ENCODE measurements at regions not wholly inside any gene's neighbourhood (a gene's known extent, or its start where the extent isn't known, plus 50 kb on each side); places are given as distances from the start of the nearest gene placed in this dataset.
"Not testable (repeated sequence)": the region's sequence is repeated elsewhere in the genome, so short reads cannot be mapped to it uniquely, and the experiment has no call there.

DNA sequence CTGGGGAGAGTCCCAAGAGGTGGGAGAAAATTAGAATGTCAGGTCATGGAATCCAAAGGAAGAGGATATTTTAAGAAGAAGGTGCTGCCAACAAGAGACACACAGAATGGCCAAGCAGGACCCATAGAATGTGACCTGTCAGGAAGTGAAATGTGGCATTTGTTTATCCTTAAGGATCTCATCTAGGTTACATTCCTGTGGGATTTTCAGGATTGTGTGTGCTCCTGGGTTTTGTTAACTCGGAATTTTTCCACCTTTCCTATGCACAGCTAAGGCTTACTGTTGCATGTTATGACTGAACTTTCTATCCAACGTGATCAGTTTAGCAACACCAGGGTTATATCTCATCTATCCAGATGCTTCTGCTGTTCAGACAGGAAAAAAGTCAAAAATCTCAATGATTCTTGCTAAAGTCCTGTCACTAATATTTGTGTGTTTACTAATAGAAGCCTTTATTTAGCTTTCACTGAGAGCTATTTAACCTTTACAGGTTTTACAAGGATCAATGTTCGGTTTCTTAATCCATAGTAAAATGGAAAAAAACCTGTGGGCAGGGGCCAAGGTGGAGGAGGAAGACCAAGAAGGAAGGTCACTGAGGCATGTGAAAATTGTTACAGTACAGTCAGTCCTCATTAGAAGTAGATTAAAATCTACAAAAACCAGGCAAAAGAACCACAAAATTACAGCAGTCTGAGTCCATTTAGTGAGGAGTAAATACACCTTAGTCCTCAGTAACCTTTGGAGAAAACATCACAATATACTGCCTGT, 437.8 kb upstream of the NPVF start:
- no peak for DNase-seq (ENCODE audit: low spot score)

DNA sequence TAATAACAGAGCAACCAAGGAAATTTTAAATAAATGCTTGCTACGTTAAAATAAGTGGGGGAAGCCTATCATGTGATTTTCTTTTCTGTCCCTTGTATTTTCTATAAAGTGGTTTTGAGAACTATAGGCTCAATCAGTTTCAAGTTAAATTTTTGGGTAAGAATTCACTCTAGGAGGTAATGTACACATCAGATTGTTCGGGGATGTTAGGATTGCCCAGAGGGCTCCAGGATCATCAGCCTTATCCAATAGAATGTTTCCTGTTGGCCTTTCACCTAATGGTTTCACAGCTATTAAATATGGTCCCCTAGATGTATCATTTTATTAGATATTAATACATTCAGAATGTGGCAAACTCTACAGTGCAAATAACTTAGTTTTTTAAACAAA, 438.4 kb upstream of the NPVF start:
- DNase-seq (ENCODE audit: low spot score), result no peak

- no peak for DNase-seq (ENCODE audit: low spot score)
Observed at GRCh38 chr7:25669281-25669781, 441.0 kb upstream of the NPVF start.

GRCh38 chr7:25669961-25670841, 441.9 kb upstream of the NPVF start:
- DNase-seq (ENCODE audit: low spot score), result no peak

DNA sequence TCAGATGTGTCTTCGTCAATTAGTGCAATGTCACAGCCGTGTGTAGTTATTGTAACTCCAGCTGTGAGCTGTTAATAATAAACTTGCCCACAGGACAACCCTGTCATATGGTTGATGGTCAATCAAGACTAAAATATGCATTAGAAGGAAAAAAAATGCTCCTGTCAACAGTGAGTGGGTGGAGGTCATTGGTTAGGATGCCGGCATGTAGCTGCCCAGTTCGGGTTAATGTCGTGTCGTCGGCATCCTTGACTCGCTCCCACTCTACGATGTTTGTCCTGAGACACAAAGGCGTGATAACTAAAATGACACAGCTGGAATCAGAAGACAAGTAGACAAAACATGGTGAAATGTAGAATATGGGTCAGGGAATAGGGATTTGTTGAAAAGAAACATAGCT, 442.8 kb upstream of the NPVF start:
- DNase-seq (ENCODE audit: low spot score), result no peak

DNA sequence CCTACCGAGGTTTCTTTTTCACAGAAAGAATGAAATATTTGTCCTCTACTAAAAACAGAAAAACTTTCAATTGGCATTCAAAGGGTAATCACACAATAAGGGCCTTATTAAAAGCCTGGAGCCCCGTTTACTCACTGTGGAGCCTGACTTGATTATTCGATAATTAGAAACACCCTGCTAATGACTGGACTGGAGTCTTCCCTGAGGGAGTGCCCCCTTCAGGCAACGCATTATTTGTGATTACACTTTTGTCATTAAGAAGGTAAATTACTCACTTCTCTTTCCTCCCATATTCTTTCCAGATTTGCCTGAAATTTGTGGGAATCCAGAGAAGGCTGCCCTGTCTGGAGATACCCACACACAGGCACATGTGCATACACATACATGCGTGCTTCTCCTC, 444.2 kb upstream of the NPVF start:
- DNase-seq (ENCODE audit: low spot score), result no peak

DNA sequence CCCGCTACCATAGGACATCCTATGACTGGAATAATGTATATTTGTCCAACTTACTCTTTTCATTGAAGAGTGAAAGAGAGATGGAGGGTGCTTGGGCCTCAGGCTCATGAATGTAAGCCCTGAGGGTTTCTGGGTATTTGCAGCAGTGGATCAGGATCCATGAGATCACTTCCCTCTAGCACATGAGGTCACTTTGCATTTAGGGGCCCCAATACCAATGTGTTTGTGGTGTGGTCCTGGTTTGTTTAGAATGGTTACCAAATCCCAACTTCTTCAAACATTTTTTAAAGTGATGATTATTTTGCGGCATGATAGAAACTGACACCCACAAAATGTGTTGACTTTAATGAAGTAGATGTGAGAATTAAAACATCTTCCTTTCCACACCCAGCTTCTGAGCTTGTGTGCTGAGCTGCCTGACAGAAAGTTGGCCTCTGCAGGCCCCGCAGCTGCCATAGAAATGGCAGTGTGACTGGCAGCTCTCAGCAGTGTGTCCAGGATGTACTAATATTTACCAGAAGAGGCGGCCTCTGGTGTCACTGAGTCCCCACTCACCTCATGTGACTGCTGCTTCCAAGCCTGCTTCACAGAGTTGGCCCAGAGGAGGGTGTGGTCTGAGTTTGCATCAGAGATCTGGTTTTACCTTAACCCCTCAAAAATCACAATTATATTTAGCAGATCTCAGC, 447.6 kb upstream of the NPVF start:
- DNase-seq (ENCODE audit: low spot score), result no peak

- no peak for DNase-seq (ENCODE audit: low spot score)
Observed at GRCh38 chr7:25677595-25677994, 449.3 kb upstream of the NPVF start.

DNA sequence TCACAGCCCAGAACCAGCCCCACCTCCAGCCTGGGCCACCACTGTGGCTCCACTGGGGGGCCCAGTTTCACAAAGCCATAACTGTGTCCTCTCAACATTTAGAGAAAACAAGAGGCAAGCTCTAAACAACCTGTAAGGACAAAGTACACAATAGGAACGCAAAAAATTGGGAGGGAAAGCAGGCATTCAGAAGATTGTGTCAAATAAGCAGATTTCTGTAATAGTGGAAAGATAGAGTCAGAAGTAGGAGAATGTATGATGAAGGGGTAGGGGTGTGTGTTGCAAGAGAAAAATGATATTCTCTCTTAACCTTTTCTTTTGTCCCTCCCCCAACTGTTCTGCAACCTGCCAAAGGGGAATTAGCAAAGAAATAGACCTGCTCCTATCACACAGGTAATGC, 449.9 kb upstream of the NPVF start:
- no peak for DNase-seq (ENCODE audit: low spot score)

DNA sequence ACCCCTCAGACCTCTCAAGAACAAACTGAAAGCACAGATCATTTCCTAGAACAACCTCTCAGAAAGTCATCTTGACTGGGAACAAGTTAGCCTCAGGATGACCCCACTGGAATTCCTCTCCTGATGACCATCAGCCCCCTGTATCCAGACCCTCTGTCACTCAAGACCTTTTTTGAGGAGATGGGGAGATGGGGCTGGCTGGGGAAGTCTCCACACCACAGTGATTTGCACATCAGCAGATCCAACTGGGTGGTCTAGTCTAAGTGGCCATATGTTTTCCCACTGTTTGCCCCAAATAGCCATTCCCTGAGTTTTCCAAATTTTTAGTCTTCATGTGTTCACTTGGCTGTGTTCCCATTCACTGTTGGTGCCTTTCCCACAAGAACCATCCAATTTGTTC, 452.4 kb upstream of the NPVF start:
- DNase-seq (ENCODE audit: low spot score), result no peak

GRCh38 chr7:25684360-25684759, 456.1 kb upstream of the NPVF start:
- no peak for DNase-seq (ENCODE audit: low spot score)

DNA sequence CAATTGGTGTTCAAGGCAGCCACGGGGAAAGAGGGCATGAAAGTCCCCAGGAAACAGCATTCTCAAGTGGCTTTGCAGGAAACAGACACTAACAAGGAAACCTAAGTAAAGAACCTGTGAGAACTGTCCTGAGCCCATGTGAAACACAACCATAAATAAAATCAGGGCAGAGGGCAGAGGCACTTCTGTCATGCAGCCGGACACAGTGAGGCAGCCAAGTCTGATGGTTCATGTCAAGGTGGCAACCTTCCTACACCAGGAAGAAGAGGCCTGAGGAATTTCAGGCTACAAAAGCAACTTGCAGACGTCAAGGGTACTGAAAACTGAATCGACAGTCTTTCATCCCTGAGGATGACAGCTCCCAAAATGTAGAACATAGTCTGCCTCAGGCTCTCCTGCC, 458.2 kb upstream of the NPVF start:
- DNase-seq (ENCODE audit: low spot score), result no peak

- DNase-seq (ENCODE audit: low spot score), result no peak
Observed at GRCh38 chr7:25694211-25694610, 457.8 kb upstream of the NFE2L3 start.

GRCh38 chr7:25694699-25695098, 457.3 kb upstream of the NFE2L3 start:
- no peak for DNase-seq (ENCODE audit: low spot score)

- no peak for DNase-seq (ENCODE audit: low spot score)
Observed at GRCh38 chr7:25696571-25696970, 455.4 kb upstream of the NFE2L3 start.

DNA sequence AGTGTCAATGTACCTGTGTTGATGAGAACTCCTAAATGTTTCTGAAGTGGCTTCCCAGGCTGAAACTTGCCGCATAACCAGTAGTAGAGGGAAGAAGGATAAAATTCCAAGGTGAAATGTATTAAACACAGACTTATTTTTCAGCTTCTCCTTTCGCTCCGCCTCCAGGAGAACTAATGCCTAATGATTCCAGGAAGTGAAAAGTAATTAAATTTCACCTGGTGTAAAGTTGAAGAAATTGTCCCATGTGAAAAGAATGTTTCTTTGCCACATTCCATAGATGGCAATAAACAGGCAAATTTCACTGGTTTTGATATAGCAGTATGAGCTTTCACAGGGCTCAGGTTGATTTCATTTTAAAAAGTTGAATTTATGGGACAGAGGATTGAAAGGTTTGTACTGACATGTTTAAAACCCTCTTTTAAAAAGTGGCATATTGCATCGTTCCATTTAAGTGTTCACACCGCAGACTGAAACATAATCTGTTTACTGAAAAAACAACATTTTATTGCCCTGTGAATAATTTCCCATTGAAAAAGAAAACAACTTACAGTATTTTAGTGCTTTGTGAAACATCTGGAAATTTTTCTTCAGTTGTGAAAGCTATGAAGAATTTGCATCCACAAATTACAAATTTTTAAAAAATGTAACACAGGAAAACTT, 453.4 kb upstream of the NFE2L3 start:
- no peak for DNase-seq (ENCODE audit: low spot score)

GRCh38 chr7:25700141-25700540, 451.9 kb upstream of the NFE2L3 start:
- DNase-seq (ENCODE audit: low spot score), result not testable (repeated sequence)

DNA sequence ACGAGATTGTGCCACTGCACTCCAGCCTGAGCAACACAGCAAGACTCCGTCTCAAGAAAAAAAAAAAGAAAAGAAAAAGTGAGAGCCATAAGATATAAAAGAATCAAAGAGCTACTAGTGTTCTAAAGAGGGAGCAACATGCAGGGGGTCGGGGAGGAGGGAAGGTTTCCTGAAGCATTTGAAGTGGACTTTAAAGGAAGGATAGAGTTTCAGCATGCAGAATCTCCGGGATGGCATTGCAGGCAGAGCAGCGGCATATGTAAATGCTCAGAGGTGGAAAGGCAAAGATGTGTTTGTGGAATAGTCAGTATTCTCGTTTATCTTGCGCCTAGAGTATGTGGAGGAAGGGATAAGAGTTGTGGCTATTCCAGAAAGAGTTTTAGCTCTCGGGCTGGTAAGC, 447.6 kb upstream of the NFE2L3 start:
- DNase-seq (ENCODE audit: low spot score), result no peak

GRCh38 chr7:25706764-25707163, 445.2 kb upstream of the NFE2L3 start:
- DNase-seq (ENCODE audit: low spot score), result no peak

GRCh38 chr7:25707768-25708620, 444.0 kb upstream of the NFE2L3 start:
- no peak for DNase-seq (ENCODE audit: low spot score)

- DNase-seq (ENCODE audit: low spot score), result no peak
Observed at GRCh38 chr7:25710959-25711358, 441.0 kb upstream of the NFE2L3 start.
